Ovary (tissue), 7 donors: ENCODE measurements at regions not wholly inside any gene's neighbourhood (a gene's known extent, or its start where the extent isn't known, plus 50 kb on each side); places are given as distances from the start of the nearest gene placed in this dataset.

Experiments used
- DNase-seq, 5 donors: peaks; one replicate each; pipeline ENCODE4 v3.0.0-alpha.2; 2019 to 2020
- H3K27ac ChIP-seq, 2 donors: fragments of 200-600 bp; one replicate each; pipeline versions ENCODE4 v1.5.1 to v1.8.0; 2019 to 2022
- H3K27me3 ChIP-seq: fragments of 200-600 bp; one replicate; pipeline ENCODE4 v1.8.0; 2022
- H3K36me3 ChIP-seq: fragments of 200-600 bp; sonication (generic); one replicate; pipeline ENCODE4 v1.5.1; 2019
- H3K4me1 ChIP-seq: one replicate; pipeline ENCODE4 v1.8.1; 2013; ENCODE audit warnings: mild to moderate bottlenecking, moderate library complexity; ENCODE audit not compliant: insufficient read depth
- H3K4me3 ChIP-seq: fragments of 200-600 bp; sonication (generic); one replicate; pipeline ENCODE4 v1.5.1; 2017
- H3K9me3 ChIP-seq, 2 donors: fragments of 200-600 bp in 1 of 2; sonication (generic) in 1 of 2; one replicate each; pipeline versions ENCODE4 v1.5.1 to v1.8.1; 2013 to 2019; ENCODE audit warnings: mild to moderate bottlenecking in 1 of 2, moderate library complexity in 1 of 2
- CTCF ChIP-seq, 3 donors: fragments of 450-650 bp in 2 of 3; fragments of 200-600 bp in 1 of 3; IDR thresholded peaks; one replicate each; pipeline versions ENCODE4 v1.5.1 to v1.8.0; 2016 to 2022; ENCODE audit warnings: antibody characterized with exemption in 3 of 3, mild to moderate bottlenecking in 1 of 3
- EP300 ChIP-seq: sonication (generic); formaldehyde crosslinking; IDR thresholded peaks from one replicate; pipeline ENCODE4 v1.6.1; 2017; ENCODE audit warnings: antibody characterized with exemption
- POLR2A ChIP-seq: fragments of 450-650 bp; IDR thresholded peaks from one replicate; pipeline ENCODE4 v1.6.1; 2017; ENCODE audit warnings: antibody characterized with exemption, mild to moderate bottlenecking, moderate library complexity
- WGBS, 3 donors: extraction: QIAGEN DNeasy Blood & Tissue Kit in 1 of 3; methylation state at CpG; one replicate each; pipeline versions ENCODE4 v1.1.5 to v1.1.7; 2013 to 2017; 5-methylcytosine and 5-hydroxymethylcytosine counted together
- intact Hi-C, 4 donors: fragments of 100-400 bp; cut with DNase I; formaldehyde crosslinking; loops; one replicate each; pipeline versions ENCODE4 v1.11.0 to v1.15.1; 2022 to 2023
- donor health status: DM: no; HTN: no; CAD: no; lungs with moderate emphysema.
- donor health status: DM: no; HTN: no; CAD: no.
- donor health status: Bipolar disorder and iron deficiency.
- donor health status: DM: no; HTN: no; CAD: no.
- donor health status: DM: yes; HTN: yes; CAD: no.

DNA sequence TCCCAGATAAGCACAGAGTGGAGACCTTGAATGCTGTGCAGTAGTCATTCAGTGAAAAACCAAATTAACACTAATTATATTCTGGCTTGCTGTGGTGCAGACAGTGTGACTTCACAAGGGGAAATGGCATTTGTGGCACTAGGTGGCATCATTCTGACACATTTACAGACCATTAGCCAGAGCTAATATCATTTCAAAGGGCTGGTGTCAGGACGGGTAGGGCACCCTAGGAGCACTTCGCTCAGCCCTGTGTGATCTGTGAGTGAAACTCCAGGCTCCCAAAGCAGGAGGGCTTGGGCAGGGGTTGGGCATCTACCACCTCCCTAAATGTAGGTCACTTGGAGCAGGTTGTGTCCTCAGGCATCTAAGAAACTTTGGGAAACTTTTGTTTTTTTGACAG lies 555.8 kb downstream of the PKHD1 start:
- no peaks in the 10 kb centered on the region for H3K4me1 ChIP-seq
- H3K27ac ChIP-seq: no peak overlapping the region
- 56 to 62% (median 59%) methylated on average over 2 of the region's 2 CpGs for WGBS, 3 donors
- intact Hi-C loops: no loop called here
- no peaks in the 10 kb centered on the region for H3K27me3 ChIP-seq
- TF ChIP-seq POLR2A (no peak), CTCF (IDR thresholded peaks at IDR 0.05) (no peak), EP300 (no peak)
- H3K9me3 ChIP-seq: no peaks in the 10 kb centered on the region
- no peak for DNase-seq
- H3K36me3 ChIP-seq: no peaks in the 10 kb centered on the region
- H3K4me3 ChIP-seq: no peak overlapping the region

- DNase-seq: no peak
- intact Hi-C loops: no loop called here
- Histone ChIP-seq H3K9me3 (no peaks in the 10 kb centered on the region), H3K27me3 (no peaks in the 10 kb centered on the region), H3K27ac (no peak overlapping the region), H3K4me1 (no peaks in the 10 kb centered on the region), H3K4me3 (no peak overlapping the region), H3K36me3 (no peaks in the 10 kb centered on the region)
- TF ChIP-seq POLR2A: no peak
- TF ChIP-seq CTCF (IDR thresholded peaks at IDR 0.05): no peak
- TF ChIP-seq EP300: no peak
- 76 to 85% (median 77%) methylated on average over 3 of the region's 3 CpGs for WGBS, 3 donors
Observed at GRCh38 chr6:51533962-51534361, 553.5 kb downstream of the PKHD1 start.

- no peak for DNase-seq
- intact Hi-C loops: no loop called here
- Histone ChIP-seq H3K36me3 (no peaks in the 10 kb centered on the region), H3K4me1 (no peaks in the 10 kb centered on the region), H3K27me3 (no peaks in the 10 kb centered on the region), H3K27ac (no peak overlapping the region), H3K4me3 (no peak overlapping the region), H3K9me3 (no peaks in the 10 kb centered on the region)
- 55 to 68% (median 62%) methylated on average over 1 of the region's 1 CpG for WGBS, 3 donors
- TF ChIP-seq POLR2A (no peak), EP300 (no peak), CTCF (IDR thresholded peaks at IDR 0.05) (no peak)
Observed at GRCh38 chr6:51535327-51535726, 552.1 kb downstream of the PKHD1 start.

DNA sequence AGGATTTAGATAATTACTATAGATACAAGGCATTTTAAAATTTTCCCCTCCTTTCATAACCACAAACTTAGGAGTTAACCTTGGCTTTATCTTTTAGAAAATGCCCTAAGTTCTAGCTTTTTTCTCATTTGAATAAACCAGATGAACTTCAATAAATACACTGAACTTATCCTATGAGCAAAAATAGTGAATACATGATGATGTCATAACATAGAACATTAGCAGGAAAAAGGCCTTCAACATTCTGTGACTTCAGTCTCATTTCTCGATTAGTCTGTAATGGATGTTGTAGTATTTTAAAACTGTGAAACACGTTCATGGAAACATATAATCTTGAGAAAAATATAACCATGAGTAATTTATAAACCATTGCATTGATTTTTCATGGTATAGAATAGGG lies 550.7 kb downstream of the PKHD1 start:
- Histone ChIP-seq H3K27ac (no peak overlapping the region), H3K4me1 (no peaks in the 10 kb centered on the region), H3K9me3 (no peaks in the 10 kb centered on the region), H3K36me3 (no peaks in the 10 kb centered on the region), H3K4me3 (no peak overlapping the region), H3K27me3 (no peaks in the 10 kb centered on the region)
- TF ChIP-seq CTCF (IDR thresholded peaks at IDR 0.05) (no peak), EP300 (no peak), POLR2A (no peak)
- intact Hi-C loops: no loop called here
- no peak for DNase-seq
- 69 to 75% (median 69%) methylated on average over 2 of the region's 2 CpGs for WGBS, 3 donors

DNA sequence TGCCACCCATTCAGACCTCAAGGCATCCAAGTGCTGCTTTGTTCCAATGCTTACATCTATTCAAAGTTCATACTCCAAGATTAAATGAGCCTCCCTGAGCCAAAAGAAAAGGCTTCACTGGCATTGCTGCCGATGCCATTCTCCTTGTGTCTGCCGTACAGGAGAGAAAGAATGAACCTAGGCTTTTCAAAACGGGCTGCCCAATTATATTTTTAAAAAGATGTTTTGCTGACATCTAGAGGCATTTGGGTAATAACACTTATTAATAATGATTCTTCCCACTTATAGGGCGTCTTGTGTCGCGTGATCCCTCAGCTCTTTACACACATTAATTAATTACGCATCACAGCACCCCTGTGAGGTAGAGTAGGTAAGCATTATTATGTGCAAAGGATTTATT lies 545.6 kb downstream of the PKHD1 start:
- H3K4me3 ChIP-seq: no peak overlapping the region
- intact Hi-C loops: no loop called here
- H3K27ac ChIP-seq: no peak overlapping the region
- no peaks in the 10 kb centered on the region for H3K27me3 ChIP-seq
- no peak for DNase-seq
- H3K36me3 ChIP-seq: no peaks in the 10 kb centered on the region
- no peaks in the 10 kb centered on the region for H3K4me1 ChIP-seq
- WGBS, 3 donors: 19 to 80% (median 78%) methylated on average over 7 of the region's 7 CpGs
- TF ChIP-seq EP300 (no peak), CTCF (IDR thresholded peaks at IDR 0.05) (no peak)
- no peaks in the 10 kb centered on the region for H3K9me3 ChIP-seq
